ENCODE measurements at regions not wholly inside any gene's neighbourhood (a gene's known extent, or its start where the extent isn't known, plus 50 kb on each side); places are given as distances from the start of the nearest gene placed in this dataset.

GRCh38 chr17:72267601-72268000 lies 146.8 kb downstream of the SOX9 start:
- TF ChIP-seq EP300 (IDR thresholded peaks at IDR 0.05) (no peak), CTCF (IDR thresholded peaks at IDR 0.05) (no peak), USF2 (IDR thresholded peaks at IDR 0.05) (no peak)
